ENCODE measurements at regions not wholly inside any gene's neighbourhood (a gene's known extent, or its start where the extent isn't known, plus 50 kb on each side); places are given as distances from the start of the nearest gene placed in this dataset.

DNA sequence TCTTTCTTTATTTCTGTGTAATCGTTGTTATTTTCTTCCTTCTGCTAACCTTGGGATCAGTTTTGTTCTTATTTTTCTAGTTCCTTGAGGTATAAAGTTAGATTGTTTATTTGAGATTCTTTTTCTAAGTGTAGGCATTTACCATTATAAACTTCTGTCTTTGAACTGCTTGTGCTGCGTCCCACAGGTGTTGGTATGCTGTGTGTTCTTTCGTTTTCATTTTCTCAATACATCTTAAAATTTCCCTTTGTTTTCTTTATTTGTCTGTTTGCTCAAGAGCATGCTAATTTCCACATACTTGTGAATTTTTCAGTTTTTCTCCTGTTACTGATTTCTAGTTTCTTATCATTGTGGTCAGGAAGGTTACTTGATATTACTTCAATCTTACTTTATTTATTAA lies 873.8 kb upstream of the GCFC2 start:
- no peaks in the 10 kb centered on the region for H4K20me1 ChIP-seq (ENCODE audit: insufficient read depth, low read length)
- no peaks in the 10 kb centered on the region for H3K9me3 ChIP-seq (ENCODE audit: low read length)
- H3K79me2 ChIP-seq (ENCODE audit: insufficient read depth, low read length), result no peaks in the 10 kb centered on the region
- no peak overlapping the region for H3K4me2 ChIP-seq (ENCODE audit: low read depth, low read length)
- FAIRE-seq (no peak), DNase-seq (ENCODE audit: low spot score) (no peak), ATAC-seq (no peak)
- no peak overlapping the region for H2AFZ ChIP-seq (ENCODE audit: low read length)
- CTCF ChIA-PET (ENCODE audit: low intra/inter-chr PET ratio, low total read pairs), result no interaction called here
- no peaks in the 10 kb centered on the region for H3K27me3 ChIP-seq (ENCODE audit: control insufficient read depth in 1 of 2, insufficient read depth in 2 of 2, low read length in 2 of 2)
- no peak overlapping the region for H3K9ac ChIP-seq (ENCODE audit: insufficient read depth, low read depth, low read length)
- in situ Hi-C loops (cut with HindIII; ENCODE audit: extremely low pct_ligation_motif_present, low pct_unique_long_range_greater_than_20kb) (no loop called here), intact Hi-C loops (cut with micrococcal nuclease; ENCODE audit: unreplicated experiment) (no loop called here)
- H3K4me1 ChIP-seq (ENCODE audit: insufficient read depth, low read length), result no peaks in the 10 kb centered on the region
- no peak overlapping the region for H3K27ac ChIP-seq (ENCODE audit: extremely low read length, insufficient read depth, low read length)
- POLR2A ChIA-PET, result no interaction called here
- WGBS (ENCODE audit: low lambda C conversion rate), result 1% methylated on average over 3 of the region's 3 CpGs
- no peak for TF ChIP-seq SETDB1 (CRISPR knock-in tag; IDR thresholded peaks at IDR 0.05; ENCODE audit: borderline replicate concordance)
- TF ChIP-seq, protein P1, sequence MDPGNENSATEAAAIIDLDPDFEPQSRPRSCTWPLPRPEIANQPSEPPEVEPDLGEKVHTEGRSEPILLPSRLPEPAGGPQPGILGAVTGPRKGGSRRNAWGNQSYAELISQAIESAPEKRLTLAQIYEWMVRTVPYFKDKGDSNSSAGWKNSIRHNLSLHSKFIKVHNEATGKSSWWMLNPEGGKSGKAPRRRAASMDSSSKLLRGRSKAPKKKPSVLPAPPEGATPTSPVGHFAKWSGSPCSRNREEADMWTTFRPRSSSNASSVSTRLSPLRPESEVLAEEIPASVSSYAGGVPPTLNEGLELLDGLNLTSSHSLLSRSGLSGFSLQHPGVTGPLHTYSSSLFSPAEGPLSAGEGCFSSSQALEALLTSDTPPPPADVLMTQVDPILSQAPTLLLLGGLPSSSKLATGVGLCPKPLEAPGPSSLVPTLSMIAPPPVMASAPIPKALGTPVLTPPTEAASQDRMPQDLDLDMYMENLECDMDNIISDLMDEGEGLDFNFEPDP (CRISPR knock-in tag; conservative IDR thresholded peaks at IDR 0.05), result no peak
- no peak for TF ChIP-seq HOXD1 (CRISPR knock-in tag; IDR thresholded peaks at IDR 0.05)
- no peak for TF ChIP-seq KDM5B (CRISPR knock-in tag; IDR thresholded peaks at IDR 0.05; ENCODE audit: borderline replicate concordance)
- TF ChIP-seq ZNF24 (IDR thresholded peaks at IDR 0.05), result no peak
- TF ChIP-seq SRF (IDR thresholded peaks at IDR 0.05; ENCODE audit: low read depth, low read length), result no peak
- TF ChIP-seq ARNTL (CRISPR knock-in tag; IDR thresholded peaks at IDR 0.05), result no peak
- no peak for TF ChIP-seq GATA4 (IDR thresholded peaks at IDR 0.05; ENCODE audit: borderline replicate concordance, low read depth)
- no peak for TF ChIP-seq ZNF431 (CRISPR knock-in tag; IDR thresholded peaks at IDR 0.05; ENCODE audit: borderline replicate concordance, low read depth)
- no peak for TF ChIP-seq ZNF232 (CRISPR knock-in tag; IDR thresholded peaks at IDR 0.05; ENCODE audit: borderline replicate concordance)
- no peak for TF ChIP-seq BRCA1 (CRISPR knock-in tag; IDR thresholded peaks at IDR 0.05)
- no peak for TF ChIP-seq ZNF136 (CRISPR knock-in tag; IDR thresholded peaks at IDR 0.05; ENCODE audit: low read depth)
- no peak for TF ChIP-seq ZZZ3 (CRISPR knock-in tag; IDR thresholded peaks at IDR 0.05; ENCODE audit: borderline replicate concordance)
- no peak for TF ChIP-seq FOSL1 (CRISPR knock-in tag; IDR thresholded peaks at IDR 0.05; ENCODE audit: borderline replicate concordance)
- TF ChIP-seq HNRNPLL (IDR thresholded peaks at IDR 0.05; ENCODE audit: low read depth, low read length, poor library complexity, severe bottlenecking), result no peak
- TF ChIP-seq ZBTB3 (CRISPR knock-in tag; IDR thresholded peaks at IDR 0.05; ENCODE audit: borderline replicate concordance, low read depth), result no peak
- no peaks in the 10 kb centered on the region for H3K36me3 ChIP-seq (replicated peaks in 1 of 2; ENCODE audit: control insufficient read depth in 1 of 2, insufficient read depth in 2 of 2, low read length in 2 of 2)
- H3K4me3 ChIP-seq (replicated peaks in 1 of 3; ENCODE audit: insufficient read depth in 1 of 3, low read depth in 2 of 3, low read length in 3 of 3), result no peak overlapping the region
- BruUV-seq (replicated peaks), result no TSS peak
